Ureter (tissue), 1 donor: ENCODE measurements at regions not wholly inside any gene's neighbourhood (a gene's known extent, or its start where the extent isn't known, plus 50 kb on each side); places are given as distances from the start of the nearest gene placed in this dataset.
"Not testable (repeated sequence)": the region's sequence is repeated elsewhere in the genome, so short reads cannot be mapped to it uniquely, and the experiment has no call there.

ENCODE experiments used
- DNase-seq: peaks from one replicate; pipeline ENCODE4 v3.0.0-alpha.2; 2020; ENCODE audit warnings: low spot score
- donor health status: DM: yes; HTN: yes; CAD: no.

DNA sequence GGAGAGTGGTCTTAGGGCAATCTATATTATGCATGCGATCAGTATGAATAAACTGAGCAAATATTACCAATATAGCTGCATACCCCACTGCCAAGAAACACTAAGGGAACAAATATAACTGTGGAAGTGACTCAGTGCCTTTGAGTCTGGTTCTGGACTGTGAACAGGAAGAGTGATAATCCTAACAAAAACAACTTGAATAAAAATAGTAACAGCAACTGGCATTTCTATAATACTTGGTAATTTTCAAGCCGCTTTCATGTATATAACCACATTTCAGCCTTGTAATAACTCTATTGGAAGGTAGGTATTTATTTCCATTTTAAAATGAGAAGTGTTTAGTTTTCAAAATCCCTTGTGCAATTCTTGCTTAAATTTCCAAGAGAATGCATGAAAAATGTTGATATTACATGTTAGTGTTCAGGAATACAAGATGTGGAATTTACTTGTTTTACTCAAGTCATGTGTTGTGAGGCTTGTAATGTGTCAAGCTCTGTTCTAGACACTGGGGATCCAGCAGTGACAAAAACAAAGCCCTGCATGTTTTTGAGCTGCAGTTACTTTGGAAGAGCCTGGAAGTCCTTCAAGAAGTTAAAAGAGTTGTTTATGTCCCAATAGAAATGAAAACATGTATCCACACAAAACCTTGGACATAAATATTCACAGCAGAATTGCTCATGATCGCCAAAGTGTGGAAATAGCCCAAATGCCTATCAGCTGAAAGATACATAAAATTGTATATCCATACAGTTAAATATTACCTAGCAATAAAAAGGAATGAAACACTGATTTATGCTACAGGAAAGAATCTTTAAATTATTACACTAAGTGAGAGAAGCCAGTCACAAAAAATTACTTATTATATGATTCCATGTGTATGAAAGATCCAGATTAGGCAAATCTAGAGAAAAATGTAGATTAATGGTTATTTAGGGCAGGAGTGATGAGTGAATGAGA is 338.1 kb upstream of the TMEM132C start:
- DNase-seq = no peak

DNA sequence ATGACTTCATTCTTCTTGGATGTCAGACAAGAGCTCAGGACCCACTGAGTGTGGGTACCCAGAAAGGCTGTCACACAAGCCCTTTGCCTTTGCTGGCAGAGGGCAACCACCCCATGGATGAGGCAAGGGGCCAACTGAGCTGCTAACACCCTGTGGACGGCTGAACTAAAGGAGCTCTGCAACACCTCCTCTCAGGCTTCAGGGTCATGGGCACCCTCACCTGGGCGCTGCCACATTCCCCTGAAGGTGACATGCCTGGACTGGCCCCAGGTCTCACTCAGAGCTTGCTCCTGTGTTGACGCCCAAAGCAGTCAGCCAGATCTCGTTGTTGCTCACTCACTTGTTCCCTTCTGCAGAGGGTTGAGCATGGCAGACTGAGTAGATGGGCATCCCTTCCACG is 336.8 kb upstream of the TMEM132C start:
- DNase-seq = no peak

DNA sequence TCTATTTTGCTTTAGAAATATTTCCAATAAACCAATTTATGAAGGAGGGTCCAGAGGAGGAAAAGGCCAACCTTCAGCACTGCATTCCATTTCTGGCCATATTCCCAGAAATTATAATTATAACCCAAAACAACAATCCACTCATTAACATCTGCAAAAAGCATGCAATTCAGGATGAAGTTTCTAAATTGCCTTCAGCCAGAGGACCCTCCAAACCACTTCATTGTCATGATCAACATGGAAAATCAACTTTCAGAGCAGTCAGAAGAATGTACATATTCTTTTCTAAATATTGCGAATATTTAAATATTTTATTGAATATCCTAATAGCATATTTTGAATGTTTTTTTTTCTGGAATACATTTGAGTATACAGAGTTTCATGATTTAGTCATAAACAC is 332.6 kb upstream of the TMEM132C start:
- DNase-seq = no peak

DNA sequence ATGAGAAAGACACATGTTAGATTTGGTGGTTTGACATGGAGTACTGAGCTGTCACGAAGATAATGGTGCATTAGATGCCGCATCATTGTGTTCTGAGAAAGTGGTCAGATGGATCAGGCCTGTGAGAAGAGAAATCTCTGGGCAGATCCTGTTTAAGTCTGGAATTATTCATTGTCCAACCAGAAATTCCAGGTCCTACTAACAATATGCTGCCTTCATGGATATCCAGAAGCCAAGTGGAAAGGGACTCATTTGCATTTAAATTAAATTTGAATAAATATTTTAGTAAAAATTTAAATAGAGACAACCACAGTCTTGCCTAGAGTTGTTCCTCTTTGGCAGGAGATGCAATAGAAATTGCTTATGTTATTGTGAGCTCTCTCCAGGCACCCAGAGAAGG is 330.5 kb upstream of the TMEM132C start:
- no peak for DNase-seq

DNA sequence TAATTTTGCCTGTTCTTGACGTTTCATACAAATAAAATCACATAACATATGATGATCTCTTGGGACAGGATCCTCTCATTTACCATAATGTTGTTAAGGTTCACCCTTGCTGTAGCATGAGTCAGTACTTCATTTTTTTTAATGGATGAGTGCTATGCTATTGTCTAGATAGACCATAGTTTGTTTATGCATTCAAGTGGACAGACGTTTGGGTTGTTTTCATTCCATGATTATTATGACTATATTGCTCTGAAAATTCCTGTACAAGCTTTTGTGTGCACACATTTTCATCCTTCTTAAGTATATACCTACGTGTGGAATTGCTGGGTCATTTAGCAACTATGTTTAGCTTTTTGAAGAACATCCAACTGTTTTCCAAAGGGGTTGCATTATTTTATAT is 325.6 kb upstream of the TMEM132C start:
- DNase-seq = no peak

- no peak for DNase-seq
These were observed 324.0 kb upstream of the TMEM132C start for GRCh38 chr12:127942981-127943380.

DNA sequence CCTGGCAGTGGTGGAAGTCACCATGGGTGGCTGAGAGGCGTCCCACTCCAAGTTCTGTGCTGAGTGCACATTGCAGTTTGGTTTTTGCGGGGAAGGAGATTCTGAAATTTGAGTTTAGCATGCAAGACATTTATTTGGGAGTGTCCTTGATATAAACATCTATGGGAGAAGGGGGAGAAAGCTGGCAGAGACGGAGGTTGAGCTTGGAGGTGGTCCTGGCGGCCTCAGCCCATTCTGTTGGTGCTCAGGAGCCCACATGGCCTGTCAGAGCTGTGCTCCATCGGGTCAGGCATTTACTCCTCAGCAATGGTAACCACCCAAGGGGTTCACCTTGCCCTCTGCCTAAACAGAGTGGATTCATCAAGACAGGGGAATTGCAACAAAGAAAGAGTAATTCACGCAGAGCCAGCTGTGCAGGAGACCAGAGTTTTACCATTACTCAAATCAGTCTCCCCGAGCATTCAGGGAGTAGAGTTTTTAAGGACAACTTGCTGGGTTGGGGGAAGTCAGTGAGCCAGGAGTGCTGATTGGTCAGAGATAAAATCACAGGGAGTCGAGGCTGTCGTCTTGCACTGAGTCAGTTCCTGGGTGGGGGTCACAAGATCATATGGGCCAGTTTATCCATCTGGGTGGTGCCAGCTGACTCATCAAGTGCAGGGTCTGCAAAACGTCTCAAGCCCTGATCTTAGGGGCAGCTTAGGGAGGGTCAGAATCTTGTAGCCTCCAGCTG is 323.3 kb upstream of the TMEM132C start:
- DNase-seq = no peak

- no peak for DNase-seq
These were observed 322.6 kb upstream of the TMEM132C start for GRCh38 chr12:127944211-127944899.

GRCh38 chr12:127957001-127957660 is 309.8 kb upstream of the TMEM132C start:
- no peak for DNase-seq

GRCh38 chr12:127962303-127962702 is 304.7 kb upstream of the TMEM132C start:
- DNase-seq = no peak

DNA sequence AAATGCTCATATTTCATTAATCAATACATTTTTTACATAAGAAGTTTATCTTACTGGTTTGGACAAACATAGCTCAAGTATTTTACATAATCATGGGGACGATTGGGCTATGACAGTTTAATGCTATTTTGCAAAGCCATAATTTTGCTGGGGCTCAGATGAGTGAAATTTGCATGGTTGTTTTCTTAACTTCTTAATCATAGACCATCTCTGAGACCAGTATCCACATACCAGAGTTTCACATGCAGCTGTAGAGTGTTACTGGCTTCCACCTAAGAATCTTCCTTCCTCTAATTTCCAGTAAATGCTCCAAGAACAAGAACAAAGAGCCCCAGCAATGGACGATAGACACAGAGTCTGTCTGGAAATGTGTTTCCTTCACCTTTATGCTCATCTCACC is 303.0 kb upstream of the TMEM132C start:
- no peak for DNase-seq

GRCh38 chr12:127964717-127965116 is 302.3 kb upstream of the TMEM132C start:
- DNase-seq = no peak

GRCh38 chr12:127966331-127966730 is 300.6 kb upstream of the TMEM132C start:
- DNase-seq = no peak

- no peak for DNase-seq
These were observed 296.5 kb upstream of the TMEM132C start for GRCh38 chr12:127970491-127970890.

DNA sequence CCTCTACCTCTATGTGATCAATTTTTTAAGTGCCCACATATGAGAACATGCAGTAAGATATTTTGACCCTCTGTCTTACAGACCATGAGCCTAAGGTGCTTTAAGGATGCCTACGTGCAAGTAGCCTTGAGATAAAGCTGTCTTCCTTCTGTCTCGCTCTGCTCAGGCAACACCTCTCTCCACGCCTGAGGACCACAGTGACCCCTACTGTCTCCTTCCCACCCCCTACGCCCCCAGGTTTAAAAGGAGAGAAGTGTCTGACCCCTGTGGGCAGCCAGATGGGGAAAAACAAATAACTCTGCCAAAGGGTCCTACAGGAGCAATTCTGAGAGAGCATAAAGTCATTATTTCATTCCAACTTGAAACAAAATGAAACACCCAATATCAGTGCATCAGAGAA is 286.4 kb upstream of the TMEM132C start:
- no peak for DNase-seq

GRCh38 chr12:127981875-127982274 is 285.1 kb upstream of the TMEM132C start:
- no peak for DNase-seq

DNA sequence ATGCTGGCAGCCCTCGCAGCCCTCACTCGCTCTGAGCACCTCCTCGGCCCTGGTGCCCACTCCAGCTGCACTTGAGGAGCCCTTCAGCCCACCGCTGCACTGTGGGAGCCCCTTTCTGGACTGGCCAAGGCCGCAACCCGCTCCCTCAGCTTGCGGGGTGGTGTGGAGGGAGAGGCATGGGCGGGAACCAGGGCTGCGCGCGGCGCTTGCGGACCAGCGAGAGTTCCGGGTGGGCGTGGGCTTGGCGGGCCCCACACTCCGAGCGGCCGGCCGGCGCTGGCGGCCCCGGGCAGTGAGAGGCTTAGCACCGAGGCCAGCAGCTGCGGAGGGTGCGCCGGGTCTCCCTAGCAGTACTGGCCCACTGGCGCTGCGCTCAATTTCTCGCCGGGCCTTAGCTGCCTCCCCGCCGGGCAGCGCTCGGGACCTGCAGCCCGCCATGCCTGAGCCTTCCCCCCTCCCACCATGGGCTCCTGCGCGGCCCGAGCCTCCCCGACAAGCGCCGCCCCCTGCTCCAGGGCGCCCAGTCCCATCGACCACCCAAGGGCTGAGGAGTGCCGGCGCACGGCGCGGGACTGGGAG is 283.7 kb upstream of the TMEM132C start:
- DNase-seq = not testable (repeated sequence)

GRCh38 chr12:127984386-127985055 is 282.4 kb upstream of the TMEM132C start:
- no peak for DNase-seq

- no peak for DNase-seq
These were observed 279.6 kb upstream of the TMEM132C start for GRCh38 chr12:127987199-127987901.

DNA sequence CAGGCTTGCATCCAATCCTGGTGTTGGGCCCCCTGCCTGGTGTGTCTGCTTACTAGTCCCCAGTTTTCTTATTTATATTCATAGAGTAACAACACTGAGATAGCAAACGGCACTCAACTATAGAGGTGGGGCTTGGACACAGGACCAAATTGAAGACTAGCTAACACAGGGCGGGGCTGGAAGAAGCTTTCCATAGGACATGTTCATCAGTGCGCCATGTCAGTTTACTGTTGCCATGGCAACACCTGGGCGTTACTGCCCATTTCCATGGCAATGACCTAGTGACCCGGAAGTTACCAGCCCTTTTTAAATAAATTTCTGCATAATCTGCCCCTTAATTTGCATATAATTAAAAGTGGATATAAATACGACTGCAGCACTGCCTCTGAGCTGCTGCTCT is 275.5 kb upstream of the TMEM132C start:
- no peak for DNase-seq
